Stomach (tissue), 8 donors: ENCODE measurements at regions not wholly inside any gene's neighbourhood (a gene's known extent, or its start where the extent isn't known, plus 50 kb on each side); places are given as distances from the start of the nearest gene placed in this dataset.
A peak's percentile ranks its signal among the peaks of the same experiment; 100 is the strongest.

Experiments used
- DNase-seq, 2 donors: peaks; one replicate each; pipeline versions ENCODE4 v3.0.0 to v3.0.0-alpha.2; 2013 to 2019
- H3K27ac ChIP-seq, 5 donors: fragments of 200-600 bp in 4 of 5; sonication (generic) in 4 of 5; one replicate each; pipeline ENCODE4 v1.5.1; 2013 to 2019; ENCODE audit warnings: mild to moderate bottlenecking in 1 of 5, moderate library complexity in 1 of 5
- H3K27me3 ChIP-seq, 3 donors: fragments of 200-600 bp; sonication (generic); one replicate each; pipeline ENCODE4 v1.5.1; 2017 to 2019; ENCODE audit warnings: mixed run types in 1 of 3
- H3K36me3 ChIP-seq, 4 donors: fragments of 200-600 bp; sonication (generic); 1 replicate in 3 of 4; 2 replicates in 1 of 4; pipeline ENCODE4 v1.5.1; 2016 to 2019
- H3K4me1 ChIP-seq, 4 donors: fragments of 200-600 bp; sonication (generic); one replicate each; pipeline ENCODE4 v1.5.1; 2016 to 2019
- H3K4me3 ChIP-seq, 4 donors: fragments of 200-600 bp; sonication (generic) in 3 of 4; one replicate each; pipeline ENCODE4 v1.5.1; 2016 to 2019; ENCODE audit warnings: mild to moderate bottlenecking in 1 of 4
- H3K9me3 ChIP-seq, 4 donors: fragments of 200-600 bp; sonication (generic); one replicate each; pipeline ENCODE4 v1.5.1; 2016 to 2019
- EP300 ChIP-seq: sonication (generic); formaldehyde crosslinking; IDR thresholded peaks from one replicate; pipeline ENCODE4 v1.6.1; 2017; ENCODE audit warnings: antibody characterized with exemption
- POLR2A ChIP-seq, 4 donors: fragments of 450-650 bp; IDR thresholded peaks; one replicate each; pipeline ENCODE4 v1.6.1; 2016; ENCODE audit warnings: antibody characterized with exemption in 4 of 4, control low read depth in 2 of 4, mild to moderate bottlenecking in 1 of 4, moderate library complexity in 1 of 4
- POLR2AphosphoS5 ChIP-seq, 3 donors: sonication (generic); formaldehyde crosslinking; IDR thresholded peaks; one replicate each; pipeline ENCODE4 v1.6.1; 2016; ENCODE audit warnings: antibody characterized with exemption in 3 of 3
- WGBS, 5 donors: extraction: QIAGEN DNeasy Blood & Tissue Kit in 3 of 5; methylation state at CpG; one replicate each; pipeline versions ENCODE4 v1.1.5 to v1.1.7; 2013 to 2018; 5-methylcytosine and 5-hydroxymethylcytosine counted together
- intact Hi-C: fragments of 100-400 bp; cut with DNase I; formaldehyde crosslinking; loops from one replicate; pipeline ENCODE4 v1.15.1; 2023; ENCODE audit warnings: low total_unique reads
- TF ChIP-seq, protein P1 (sequence below), 7 experiments: fragments of 450-650 bp in 4 of 7; fragments of 200-600 bp in 3 of 7; sonication (generic) in 3 of 7; IDR thresholded peaks; one replicate each; pipeline ENCODE4 v1.5.1; 2016 to 2019; ENCODE audit warnings: antibody characterized with exemption in 7 of 7, control low read depth in 2 of 7, mild to moderate bottlenecking in 1 of 7
- donor health status: healthy with polysubstance abuse.
- donor health status: Bipolar disorder and iron deficiency.
- donor health status: healthy.

DNA sequence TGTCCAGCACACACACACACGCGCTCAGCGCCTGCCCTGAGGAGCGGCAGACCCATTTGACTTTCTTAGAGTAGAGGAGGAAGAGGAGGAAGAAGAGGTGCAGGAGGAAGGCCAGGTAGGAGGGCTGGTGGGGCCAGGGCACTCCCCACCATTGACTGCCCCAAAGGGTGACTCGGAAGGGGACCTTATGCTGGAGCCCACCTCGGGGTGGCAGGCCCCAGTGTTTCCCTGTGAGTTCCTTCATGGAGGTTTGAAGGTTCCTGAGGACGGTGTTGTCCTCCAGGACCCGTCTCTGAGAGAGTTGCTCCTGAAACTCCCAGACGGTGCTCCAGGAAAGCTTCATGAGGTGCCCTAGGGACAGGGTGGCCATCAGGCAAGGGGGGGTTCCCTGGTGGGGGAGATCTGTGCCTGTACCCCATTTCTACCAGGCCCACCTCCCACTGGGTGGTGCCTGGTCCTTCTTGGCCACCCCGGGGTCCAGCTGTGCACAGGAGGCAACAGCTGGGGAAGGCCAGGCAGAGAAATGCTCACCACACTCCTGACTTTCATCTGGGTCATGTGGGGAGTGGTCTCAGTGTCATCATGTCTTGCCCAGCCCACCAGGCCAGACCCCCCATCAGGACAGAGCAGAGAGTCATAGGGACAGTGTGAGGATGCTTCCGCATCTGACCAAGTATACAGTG, 89.5 kb downstream of the TNFRSF13B start:
- H3K9me3 ChIP-seq: peaks cover 3 to 7% (median 7%) of the 10 kb centered on the region in 4 donors
- H3K36me3 ChIP-seq: no peaks in the 10 kb centered on the region
- 85 to 91% (median 90%) methylated on average over 9 to 11 of the region's 11 CpGs for WGBS, 5 donors
- no peak overlapping the region for H3K4me3 ChIP-seq
- no peaks in the 10 kb centered on the region for H3K4me1 ChIP-seq
- DNase-seq: no peak
- no peak overlapping the region for H3K27ac ChIP-seq
- TF ChIP-seq EP300 (no peak), POLR2A (IDR thresholded peaks at IDR 0.05) (no peak), POLR2AphosphoS5 (IDR thresholded peaks at IDR 0.05) (no peak)
- TF ChIP-seq, protein P1, sequence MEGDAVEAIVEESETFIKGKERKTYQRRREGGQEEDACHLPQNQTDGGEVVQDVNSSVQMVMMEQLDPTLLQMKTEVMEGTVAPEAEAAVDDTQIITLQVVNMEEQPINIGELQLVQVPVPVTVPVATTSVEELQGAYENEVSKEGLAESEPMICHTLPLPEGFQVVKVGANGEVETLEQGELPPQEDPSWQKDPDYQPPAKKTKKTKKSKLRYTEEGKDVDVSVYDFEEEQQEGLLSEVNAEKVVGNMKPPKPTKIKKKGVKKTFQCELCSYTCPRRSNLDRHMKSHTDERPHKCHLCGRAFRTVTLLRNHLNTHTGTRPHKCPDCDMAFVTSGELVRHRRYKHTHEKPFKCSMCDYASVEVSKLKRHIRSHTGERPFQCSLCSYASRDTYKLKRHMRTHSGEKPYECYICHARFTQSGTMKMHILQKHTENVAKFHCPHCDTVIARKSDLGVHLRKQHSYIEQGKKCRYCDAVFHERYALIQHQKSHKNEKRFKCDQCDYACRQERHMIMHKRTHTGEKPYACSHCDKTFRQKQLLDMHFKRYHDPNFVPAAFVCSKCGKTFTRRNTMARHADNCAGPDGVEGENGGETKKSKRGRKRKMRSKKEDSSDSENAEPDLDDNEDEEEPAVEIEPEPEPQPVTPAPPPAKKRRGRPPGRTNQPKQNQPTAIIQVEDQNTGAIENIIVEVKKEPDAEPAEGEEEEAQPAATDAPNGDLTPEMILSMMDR (IDR thresholded peaks at IDR 0.05): no peak
- no peaks in the 10 kb centered on the region for H3K27me3 ChIP-seq
- intact Hi-C loops: no loop called here

DNA sequence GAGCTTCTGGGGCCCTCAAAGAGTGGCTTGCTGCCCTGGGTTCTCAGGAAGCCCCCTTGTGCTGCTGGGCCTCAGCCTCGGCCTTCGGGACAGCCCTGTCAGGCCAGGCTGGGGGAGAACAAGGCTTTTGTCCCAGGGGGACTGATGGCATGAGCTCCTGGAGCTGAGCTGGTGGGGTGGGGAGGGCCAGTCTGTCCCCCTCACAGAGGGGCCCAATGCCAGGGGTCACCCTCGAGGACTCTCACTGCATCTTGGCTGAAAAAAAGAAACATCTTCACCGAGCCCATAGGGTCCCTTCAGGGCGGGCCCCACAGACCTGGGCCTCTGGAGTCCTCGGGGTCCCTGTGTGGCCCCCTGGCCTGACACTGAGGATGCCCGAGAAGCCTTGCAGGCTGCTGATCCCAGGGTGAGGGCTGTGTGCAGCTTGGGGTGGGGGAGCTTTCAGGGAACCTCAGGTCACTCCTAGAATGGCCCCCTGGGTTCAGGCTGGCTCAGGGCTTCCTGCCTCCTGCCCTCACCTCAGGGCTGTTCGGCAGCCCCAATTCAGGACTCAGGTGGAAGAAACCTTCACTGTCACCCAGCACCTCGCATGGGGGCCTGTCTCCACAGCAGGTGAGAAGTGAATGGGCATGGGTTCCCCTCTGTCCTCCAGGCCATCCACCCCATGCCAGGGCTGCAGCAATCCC, 90.5 kb downstream of the TNFRSF13B start:
- WGBS, 5 donors: 82 to 93% (median 90%) methylated on average over 7 to 9 of the region's 9 CpGs; no CpG with 5 or more reads in 1 of the 5 donors
- no peaks in the 10 kb centered on the region for H3K27me3 ChIP-seq

DNA sequence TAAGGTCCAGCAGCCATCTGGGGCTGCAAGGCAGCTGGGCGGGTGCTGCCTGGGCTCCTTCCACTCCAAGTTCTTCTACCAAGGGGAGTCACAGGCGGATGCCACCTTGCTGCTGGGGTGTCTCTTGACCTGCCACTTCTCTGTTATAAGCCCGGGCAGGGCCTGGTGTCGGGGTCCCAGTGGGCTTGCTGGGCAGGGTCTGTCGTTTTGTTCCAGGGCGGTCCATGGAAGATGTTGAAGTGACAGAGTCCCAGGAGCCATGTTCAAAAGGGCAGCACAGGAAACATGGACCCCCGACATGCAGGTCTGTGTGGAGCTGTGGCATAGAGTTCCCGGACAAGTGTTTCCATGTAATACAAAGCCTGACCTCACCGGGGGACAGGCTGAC, 91.1 kb downstream of the TNFRSF13B start:
- no peak overlapping the region for H3K27ac ChIP-seq
- H3K9me3 ChIP-seq: peaks cover 3 to 10% (median 8%) of the 10 kb centered on the region in 4 donors
- H3K4me3 ChIP-seq: no peak overlapping the region
- intact Hi-C loops: no loop called here
- WGBS, 5 donors: 84 to 96% (median 91%) methylated on average over 9 of the region's 9 CpGs
- H3K4me1 ChIP-seq: no peaks in the 10 kb centered on the region
- TF ChIP-seq EP300 (no peak), POLR2A (IDR thresholded peaks at IDR 0.05) (no peak), POLR2AphosphoS5 (IDR thresholded peaks at IDR 0.05) (no peak)
- TF ChIP-seq, protein P1 (IDR thresholded peaks at IDR 0.05): no peak
- DNase-seq: no peak
- no peaks in the 10 kb centered on the region for H3K36me3 ChIP-seq
- H3K27me3 ChIP-seq: no peaks in the 10 kb centered on the region

More for the DNA sequence above, 90.5 kb downstream of the TNFRSF13B start:
- DNase-seq: peak in 1 of 2 donors; percentile 9
- no peak for TF ChIP-seq EP300
- Histone ChIP-seq H3K4me1 (no peaks in the 10 kb centered on the region), H3K36me3 (no peaks in the 10 kb centered on the region), H3K4me3 (no peak overlapping the region), H3K27ac (no peak overlapping the region), H3K9me3 (peaks cover 3 to 10% (median 8%) of the 10 kb centered on the region in 4 donors)
- intact Hi-C loops: no loop called here

DNA sequence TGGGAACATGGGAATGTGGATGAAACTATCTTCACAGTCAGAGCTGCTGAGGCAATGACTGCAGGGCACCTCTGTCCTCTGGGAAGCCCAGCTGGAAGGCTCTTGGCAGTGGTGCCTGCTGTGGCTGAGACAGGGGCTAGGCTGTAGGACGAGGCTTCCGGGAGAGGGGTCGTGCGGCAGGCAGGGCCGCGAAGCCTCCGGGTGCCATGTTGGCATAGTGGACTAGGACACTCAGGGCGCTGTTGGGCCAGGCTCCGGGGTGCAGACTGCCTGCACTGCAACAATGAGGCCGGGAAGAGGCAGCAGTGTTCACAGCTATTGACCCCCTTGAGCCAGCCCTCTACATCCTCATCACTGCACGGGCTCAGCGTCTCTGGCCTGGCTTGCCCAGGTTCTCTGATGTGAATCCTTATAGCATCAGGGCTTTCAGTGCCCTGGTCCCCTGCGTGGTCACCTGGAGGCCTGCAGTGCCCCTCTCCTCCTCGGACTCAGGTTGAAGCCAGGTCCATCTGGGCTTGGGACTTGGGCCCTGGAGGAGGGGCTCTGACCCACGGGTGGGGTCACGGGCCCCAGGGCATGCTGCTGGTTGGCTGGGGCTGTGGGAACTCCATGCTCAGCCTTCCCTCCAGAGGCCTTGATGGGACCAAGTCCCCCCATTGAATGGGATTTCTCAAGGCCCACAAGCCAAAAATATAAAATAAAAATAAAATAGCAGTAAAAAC, 91.6 kb downstream of the TNFRSF13B start:
- WGBS, 5 donors: 71 to 96% (median 90%) methylated on average over 6 to 16 of the region's 16 CpGs

More for the DNA sequence above, 91.6 kb downstream of the TNFRSF13B start:
- no peak overlapping the region for H3K27ac ChIP-seq
- TF ChIP-seq EP300 (no peak), POLR2A (IDR thresholded peaks at IDR 0.05) (no peak), POLR2AphosphoS5 (IDR thresholded peaks at IDR 0.05) (no peak)
- TF ChIP-seq, protein P1 (IDR thresholded peaks at IDR 0.05): no peak
- intact Hi-C loops: no loop called here
- H3K27me3 ChIP-seq: no peaks in the 10 kb centered on the region
- no peak overlapping the region for H3K4me3 ChIP-seq
- H3K9me3 ChIP-seq: peaks cover 3 to 10% (median 8%) of the 10 kb centered on the region in 4 donors
- peak in 1 of 2 donors; percentile 19 for DNase-seq
- H3K36me3 ChIP-seq: no peaks in the 10 kb centered on the region
- no peaks in the 10 kb centered on the region for H3K4me1 ChIP-seq
